ENCODE measurements at regions not wholly inside any gene's neighbourhood (a gene's known extent, or its start where the extent isn't known, plus 50 kb on each side); places are given as distances from the start of the nearest gene placed in this dataset.

DNA sequence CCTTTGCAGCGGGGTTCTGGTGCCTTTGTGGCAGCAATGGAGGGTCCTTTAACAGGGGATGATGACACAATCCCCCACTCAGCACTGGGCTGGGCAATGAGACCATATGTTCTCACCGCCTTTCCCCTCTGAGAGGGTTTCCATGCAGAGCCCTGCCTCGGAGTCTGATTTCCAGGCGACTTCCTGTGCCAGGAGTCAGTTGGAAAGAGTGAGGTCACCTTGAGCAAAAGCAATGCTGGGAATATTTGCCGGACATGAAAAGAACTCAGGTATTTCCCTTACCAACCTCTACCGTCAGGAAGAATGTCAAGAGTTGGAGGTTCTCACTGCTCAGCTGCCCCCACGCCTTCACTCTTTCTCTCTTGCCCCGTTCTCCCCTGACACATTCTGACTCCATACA, 284.2 kb upstream of the IRX1 start (continued):
- TF ChIP-seq, protein P1, sequence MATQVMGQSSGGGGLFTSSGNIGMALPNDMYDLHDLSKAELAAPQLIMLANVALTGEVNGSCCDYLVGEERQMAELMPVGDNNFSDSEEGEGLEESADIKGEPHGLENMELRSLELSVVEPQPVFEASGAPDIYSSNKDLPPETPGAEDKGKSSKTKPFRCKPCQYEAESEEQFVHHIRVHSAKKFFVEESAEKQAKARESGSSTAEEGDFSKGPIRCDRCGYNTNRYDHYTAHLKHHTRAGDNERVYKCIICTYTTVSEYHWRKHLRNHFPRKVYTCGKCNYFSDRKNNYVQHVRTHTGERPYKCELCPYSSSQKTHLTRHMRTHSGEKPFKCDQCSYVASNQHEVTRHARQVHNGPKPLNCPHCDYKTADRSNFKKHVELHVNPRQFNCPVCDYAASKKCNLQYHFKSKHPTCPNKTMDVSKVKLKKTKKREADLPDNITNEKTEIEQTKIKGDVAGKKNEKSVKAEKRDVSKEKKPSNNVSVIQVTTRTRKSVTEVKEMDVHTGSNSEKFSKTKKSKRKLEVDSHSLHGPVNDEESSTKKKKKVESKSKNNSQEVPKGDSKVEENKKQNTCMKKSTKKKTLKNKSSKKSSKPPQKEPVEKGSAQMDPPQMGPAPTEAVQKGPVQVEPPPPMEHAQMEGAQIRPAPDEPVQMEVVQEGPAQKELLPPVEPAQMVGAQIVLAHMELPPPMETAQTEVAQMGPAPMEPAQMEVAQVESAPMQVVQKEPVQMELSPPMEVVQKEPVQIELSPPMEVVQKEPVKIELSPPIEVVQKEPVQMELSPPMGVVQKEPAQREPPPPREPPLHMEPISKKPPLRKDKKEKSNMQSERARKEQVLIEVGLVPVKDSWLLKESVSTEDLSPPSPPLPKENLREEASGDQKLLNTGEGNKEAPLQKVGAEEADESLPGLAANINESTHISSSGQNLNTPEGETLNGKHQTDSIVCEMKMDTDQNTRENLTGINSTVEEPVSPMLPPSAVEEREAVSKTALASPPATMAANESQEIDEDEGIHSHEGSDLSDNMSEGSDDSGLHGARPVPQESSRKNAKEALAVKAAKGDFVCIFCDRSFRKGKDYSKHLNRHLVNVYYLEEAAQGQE (IDR thresholded peaks at IDR 0.05; ENCODE audit: low read depth, low read length): no peak
- TF ChIP-seq STAT3 (IDR thresholded peaks at IDR 0.05; ENCODE audit: low read depth, low read length): no peak

DNA sequence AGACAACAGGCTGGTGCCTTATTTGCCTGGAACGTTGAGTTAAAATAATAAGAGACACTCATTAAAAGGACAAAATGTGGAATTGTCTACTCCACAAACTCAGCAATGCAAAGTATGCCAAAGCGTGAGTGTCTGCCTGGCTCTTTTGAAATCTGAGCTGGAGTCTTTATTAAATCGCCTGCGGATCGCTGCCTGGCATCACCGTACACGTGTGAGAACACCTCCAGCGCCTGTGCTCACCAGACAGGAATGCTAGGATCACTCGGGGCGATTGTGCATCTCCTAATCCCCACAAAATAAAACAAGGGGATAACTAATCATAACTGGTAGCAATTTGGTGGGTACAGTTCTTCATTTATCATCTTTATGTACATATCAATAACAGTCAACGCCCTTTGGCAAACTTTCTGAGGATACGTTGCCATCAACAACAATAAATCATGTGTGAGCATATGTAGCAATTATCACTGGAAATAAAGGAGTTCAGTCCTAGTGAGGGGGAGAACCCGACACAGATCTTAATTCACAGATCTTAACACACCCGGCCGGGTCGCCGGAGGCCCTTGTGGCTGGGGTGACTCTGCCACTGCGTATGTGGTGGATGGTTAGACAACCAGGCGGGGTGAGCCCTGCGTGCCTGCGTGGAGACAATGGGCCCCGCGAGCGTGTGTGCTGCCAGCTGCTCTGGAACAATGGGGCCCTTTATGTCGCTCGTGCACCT, 284.9 kb upstream of the IRX1 start:
- intact Hi-C loops (cut with micrococcal nuclease; ENCODE audit: unreplicated experiment): no loop called here
- H3K27ac ChIP-seq (ENCODE audit: control insufficient read depth, insufficient read depth): no peak overlapping the region
- H3K79me2 ChIP-seq (ENCODE audit: control insufficient read depth, insufficient read depth, low read length): no peaks in the 10 kb centered on the region
- BruUV-seq (replicated peaks): no TSS peak
- ChIA-PET SMC1A (ENCODE audit: uncharacterized antibody, unreplicated experiment) (no interaction called here), RAD21 (ENCODE audit: unreplicated experiment) (no interaction called here), CTCF (no interaction called here), POLR2A (no interaction called here)
- no peaks in the 10 kb centered on the region for H4K20me1 ChIP-seq (ENCODE audit: control insufficient read depth, insufficient read depth)
- in situ Hi-C loops (cut with MboI): no loop called here
- ATAC-seq (no peak), FAIRE-seq (no peak), DNase-seq (ENCODE audit: low read depth, low spot score) (no peak)
- H3K4me3 ChIP-seq: no peak overlapping the region
- no peaks in the 10 kb centered on the region for H3K36me3 ChIP-seq (ENCODE audit: control insufficient read depth in 2 of 2, insufficient read depth in 2 of 2, low read length in 1 of 2)
- H2AFZ ChIP-seq (ENCODE audit: control insufficient read depth, low read depth, low read length): no peak overlapping the region
- H3K4me2 ChIP-seq (ENCODE audit: control insufficient read depth, insufficient read depth): no peak overlapping the region
- H3K27me3 ChIP-seq (replicated peaks in 1 of 2; ENCODE audit: control insufficient read depth in 2 of 2, insufficient read depth in 2 of 2, low read length in 1 of 2): no peaks in the 10 kb centered on the region
- no peaks in the 10 kb centered on the region; the same call in 2 of the 3 replicates for H3K9me3 ChIP-seq (replicated peaks; ENCODE audit: control insufficient read depth, insufficient read depth, low read length)
- no peaks in the 10 kb centered on the region for H3K4me1 ChIP-seq (ENCODE audit: control insufficient read depth, insufficient read depth, low read length)
- no peak overlapping the region for H3K9ac ChIP-seq (ENCODE audit: control insufficient read depth, insufficient read depth, low read length)
- WGBS (ENCODE audit: insufficient coverage, insufficient replicate concordance, low lambda C conversion rate, missing lambda C conversion rate): 59% methylated on average over 26 of the region's 26 CpGs
- TF ChIP-seq, protein P2, sequence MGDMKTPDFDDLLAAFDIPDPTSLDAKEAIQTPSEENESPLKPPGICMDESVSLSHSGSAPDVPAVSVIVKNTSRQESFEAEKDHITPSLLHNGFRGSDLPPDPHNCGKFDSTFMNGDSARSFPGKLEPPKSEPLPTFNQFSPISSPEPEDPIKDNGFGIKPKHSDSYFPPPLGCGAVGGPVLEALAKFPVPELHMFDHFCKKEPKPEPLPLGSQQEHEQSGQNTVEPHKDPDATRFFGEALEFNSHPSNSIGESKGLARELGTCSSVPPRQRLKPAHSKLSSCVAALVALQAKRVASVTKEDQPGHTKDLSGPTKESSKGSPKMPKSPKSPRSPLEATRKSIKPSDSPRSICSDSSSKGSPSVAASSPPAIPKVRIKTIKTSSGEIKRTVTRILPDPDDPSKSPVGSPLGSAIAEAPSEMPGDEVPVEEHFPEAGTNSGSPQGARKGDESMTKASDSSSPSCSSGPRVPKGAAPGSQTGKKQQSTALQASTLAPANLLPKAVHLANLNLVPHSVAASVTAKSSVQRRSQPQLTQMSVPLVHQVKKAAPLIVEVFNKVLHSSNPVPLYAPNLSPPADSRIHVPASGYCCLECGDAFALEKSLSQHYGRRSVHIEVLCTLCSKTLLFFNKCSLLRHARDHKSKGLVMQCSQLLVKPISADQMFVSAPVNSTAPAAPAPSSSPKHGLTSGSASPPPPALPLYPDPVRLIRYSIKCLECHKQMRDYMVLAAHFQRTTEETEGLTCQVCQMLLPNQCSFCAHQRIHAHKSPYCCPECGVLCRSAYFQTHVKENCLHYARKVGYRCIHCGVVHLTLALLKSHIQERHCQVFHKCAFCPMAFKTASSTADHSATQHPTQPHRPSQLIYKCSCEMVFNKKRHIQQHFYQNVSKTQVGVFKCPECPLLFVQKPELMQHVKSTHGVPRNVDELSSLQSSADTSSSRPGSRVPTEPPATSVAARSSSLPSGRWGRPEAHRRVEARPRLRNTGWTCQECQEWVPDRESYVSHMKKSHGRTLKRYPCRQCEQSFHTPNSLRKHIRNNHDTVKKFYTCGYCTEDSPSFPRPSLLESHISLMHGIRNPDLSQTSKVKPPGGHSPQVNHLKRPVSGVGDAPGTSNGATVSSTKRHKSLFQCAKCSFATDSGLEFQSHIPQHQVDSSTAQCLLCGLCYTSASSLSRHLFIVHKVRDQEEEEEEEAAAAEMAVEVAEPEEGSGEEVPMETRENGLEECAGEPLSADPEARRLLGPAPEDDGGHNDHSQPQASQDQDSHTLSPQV (IDR thresholded peaks at IDR 0.05): no peak
- TF ChIP-seq ZNF384 (IDR thresholded peaks at IDR 0.05; ENCODE audit: borderline replicate concordance, low read depth, low read length) (no peak), SPI1 (IDR thresholded peaks at IDR 0.05; ENCODE audit: borderline replicate concordance, insufficient read depth, low read depth, low read length) (no peak), ETV6 (conservative IDR thresholded peaks at IDR 0.05 in 1 of 2, IDR thresholded peaks at IDR 0.05 in 1 of 2; ENCODE audit: borderline replicate concordance in 1 of 2, low read depth in 1 of 2) (no peak), TCF12 (IDR thresholded peaks at IDR 0.05; ENCODE audit: low read depth, low read length) (no peak), SUZ12 (IDR thresholded peaks at IDR 0.05; ENCODE audit: unreplicated experiment) (no peak), MYC (IDR thresholded peaks at IDR 0.05; ENCODE audit: insufficient read depth, insufficient read length, insufficient replicate concordance, low read length, severe bottlenecking) (no peak), FOXK2 (IDR thresholded peaks at IDR 0.05) (no peak), NR2C2 (IDR thresholded peaks at IDR 0.05; ENCODE audit: borderline replicate concordance, control insufficient read depth, insufficient read length, low read depth) (no peak), MYB (IDR thresholded peaks at IDR 0.05; ENCODE audit: borderline replicate concordance, low read depth, low read length) (no peak), STAT3 (IDR thresholded peaks at IDR 0.05; ENCODE audit: low read depth, low read length) (no peak), HDAC6 (IDR thresholded peaks at IDR 0.05; ENCODE audit: unreplicated experiment) (no peak), RAD21 (IDR thresholded peaks at IDR 0.05; ENCODE audit: insufficient read depth, low read depth, low read length) (no peak), HDAC2 (IDR thresholded peaks at IDR 0.05) (no peak)
